ENCODE measurements at regions not wholly inside any gene's neighbourhood (a gene's known extent, or its start where the extent isn't known, plus 50 kb on each side); places are given as distances from the start of the nearest gene placed in this dataset.

DNA sequence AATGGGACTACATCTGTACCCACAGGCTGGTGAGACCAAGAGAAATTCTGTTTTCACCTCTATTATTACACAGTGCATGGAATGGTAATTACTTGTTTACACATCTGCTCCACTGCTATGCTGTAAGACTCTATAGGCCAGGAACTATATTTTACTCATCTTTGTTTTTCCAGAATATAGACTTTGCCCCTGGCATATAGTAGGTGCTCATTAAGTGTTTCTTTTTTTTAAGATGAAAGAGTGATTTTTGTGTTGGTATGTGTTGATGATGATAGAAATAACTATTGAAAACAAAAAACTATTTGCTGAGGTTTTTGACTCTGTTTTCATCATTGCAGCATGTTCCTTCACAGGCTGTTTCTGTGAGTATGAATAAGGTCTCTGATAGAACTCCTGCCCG, 294.7 kb downstream of the CSNK1G3 start:
- Histone ChIP-seq H3K9me2 (ENCODE audit: insufficient read depth) (no peaks in the 10 kb centered on the region), H3K4me2 (ENCODE audit: low read length) (no peak overlapping the region), H4K20me1 (ENCODE audit: insufficient read depth) (no peaks in the 10 kb centered on the region), H3K4me3 (replicated peaks in 1 of 2; ENCODE audit: low read depth in 1 of 2, low read length in 2 of 2) (no peak overlapping the region), H3K36me3 (ENCODE audit: control insufficient read depth in 1 of 2, insufficient read depth in 2 of 2, low read length in 2 of 2) (no peaks in the 10 kb centered on the region), H3K9me3 (ENCODE audit: control insufficient read depth in 1 of 2, insufficient read depth in 1 of 2, low read depth in 1 of 2, low read length in 2 of 2) (no peaks in the 10 kb centered on the region), H3K27me3 (ENCODE audit: insufficient read depth, low read length) (no peaks in the 10 kb centered on the region), H3K9ac (ENCODE audit: low read length) (no peak overlapping the region), H3K27ac (ENCODE audit: low read depth, low read length) (no peak overlapping the region), H3K4me1 (ENCODE audit: control insufficient read depth in 1 of 2, insufficient read depth in 2 of 2, low read length in 2 of 2) (no peaks in the 10 kb centered on the region), H3K79me2 (ENCODE audit: insufficient read depth, low read length) (no peaks in the 10 kb centered on the region), H2AFZ (ENCODE audit: low read depth, low read length, poor library complexity, severe bottlenecking) (no peak overlapping the region)
- ChIA-PET CTCF (no interaction called here), POLR2A (no interaction called here), RAD21 (ENCODE audit: low non-redundant PET in 1 of 2, low total read pairs in 2 of 2, uncharacterized antibody in 2 of 2, unreplicated experiment in 2 of 2) (no interaction called here)
- DNase-seq (ENCODE audit: low read depth, low spot score) (no peak), ATAC-seq (no peak)
- TF ChIP-seq ATF3 (IDR thresholded peaks at IDR 0.05), result no peak
- TF ChIP-seq POLR2A (IDR thresholded peaks at IDR 0.05; ENCODE audit: borderline replicate concordance, extremely low read depth, insufficient read depth, insufficient read length), result no peak
- TF ChIP-seq SRF (IDR thresholded peaks at IDR 0.05; ENCODE audit: low read depth), result no peak
- no peak for TF ChIP-seq TCF7L2 (IDR thresholded peaks at IDR 0.05; ENCODE audit: borderline replicate concordance, extremely low read depth, insufficient read depth, insufficient read length)
- TF ChIP-seq SIN3A (IDR thresholded peaks at IDR 0.05; ENCODE audit: low read depth), result no peak
- no peak for TF ChIP-seq CEBPB (IDR thresholded peaks at IDR 0.05; ENCODE audit: low read depth)
- TF ChIP-seq ELF1 (IDR thresholded peaks at IDR 0.05; ENCODE audit: borderline replicate concordance, low read depth), result no peak
- no peak for TF ChIP-seq FOSL1 (IDR thresholded peaks at IDR 0.05; ENCODE audit: low read depth)
- TF ChIP-seq, protein P1, sequence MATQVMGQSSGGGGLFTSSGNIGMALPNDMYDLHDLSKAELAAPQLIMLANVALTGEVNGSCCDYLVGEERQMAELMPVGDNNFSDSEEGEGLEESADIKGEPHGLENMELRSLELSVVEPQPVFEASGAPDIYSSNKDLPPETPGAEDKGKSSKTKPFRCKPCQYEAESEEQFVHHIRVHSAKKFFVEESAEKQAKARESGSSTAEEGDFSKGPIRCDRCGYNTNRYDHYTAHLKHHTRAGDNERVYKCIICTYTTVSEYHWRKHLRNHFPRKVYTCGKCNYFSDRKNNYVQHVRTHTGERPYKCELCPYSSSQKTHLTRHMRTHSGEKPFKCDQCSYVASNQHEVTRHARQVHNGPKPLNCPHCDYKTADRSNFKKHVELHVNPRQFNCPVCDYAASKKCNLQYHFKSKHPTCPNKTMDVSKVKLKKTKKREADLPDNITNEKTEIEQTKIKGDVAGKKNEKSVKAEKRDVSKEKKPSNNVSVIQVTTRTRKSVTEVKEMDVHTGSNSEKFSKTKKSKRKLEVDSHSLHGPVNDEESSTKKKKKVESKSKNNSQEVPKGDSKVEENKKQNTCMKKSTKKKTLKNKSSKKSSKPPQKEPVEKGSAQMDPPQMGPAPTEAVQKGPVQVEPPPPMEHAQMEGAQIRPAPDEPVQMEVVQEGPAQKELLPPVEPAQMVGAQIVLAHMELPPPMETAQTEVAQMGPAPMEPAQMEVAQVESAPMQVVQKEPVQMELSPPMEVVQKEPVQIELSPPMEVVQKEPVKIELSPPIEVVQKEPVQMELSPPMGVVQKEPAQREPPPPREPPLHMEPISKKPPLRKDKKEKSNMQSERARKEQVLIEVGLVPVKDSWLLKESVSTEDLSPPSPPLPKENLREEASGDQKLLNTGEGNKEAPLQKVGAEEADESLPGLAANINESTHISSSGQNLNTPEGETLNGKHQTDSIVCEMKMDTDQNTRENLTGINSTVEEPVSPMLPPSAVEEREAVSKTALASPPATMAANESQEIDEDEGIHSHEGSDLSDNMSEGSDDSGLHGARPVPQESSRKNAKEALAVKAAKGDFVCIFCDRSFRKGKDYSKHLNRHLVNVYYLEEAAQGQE (IDR thresholded peaks at IDR 0.05; ENCODE audit: low read depth), result no peak
- no peak for TF ChIP-seq ZFX (IDR thresholded peaks at IDR 0.05)
- no peak for TF ChIP-seq ZBTB33 (IDR thresholded peaks at IDR 0.05; ENCODE audit: extremely low read depth, insufficient replicate concordance, low read length)
- no peak for TF ChIP-seq YY1 (IDR thresholded peaks at IDR 0.05; ENCODE audit: extremely low read depth, insufficient replicate concordance, low read depth, low read length)
- no peak for TF ChIP-seq RAD21 (IDR thresholded peaks at IDR 0.05; ENCODE audit: low read depth)
- TF ChIP-seq EZH2phosphoT487 (IDR thresholded peaks at IDR 0.05; ENCODE audit: borderline replicate concordance), result no peak
- no peak for TF ChIP-seq ZNF274 (IDR thresholded peaks at IDR 0.05; ENCODE audit: low read depth, low read length)
- no peak for TF ChIP-seq POLR2AphosphoS5 (IDR thresholded peaks at IDR 0.05; ENCODE audit: low read depth, low read length)
- no TSS peak for BruUV-seq (replicated peaks)
- intact Hi-C loops (cut with micrococcal nuclease), result no loop called here

Measured in HCT116 (cell line).